GM12891 (cell line): ENCODE measurements at regions not wholly inside any gene's neighbourhood (a gene's known extent, or its start where the extent isn't known, plus 50 kb on each side); places are given as distances from the start of the nearest gene placed in this dataset.

Experiments
- POLR2A ChIP-seq: IDR thresholded peaks from 2 replicates; pipeline ENCODE4 v1.6.1; 2011; ENCODE audit warnings: low read depth, low read length, control low read depth
- POLR2AphosphoS5 ChIP-seq: IDR thresholded peaks from 2 replicates; pipeline ENCODE4 v1.6.1; 2011; ENCODE audit warnings: low read depth, low read length, control low read depth
- SPI1 ChIP-seq: IDR thresholded peaks from 2 replicates; pipeline ENCODE4 v1.6.1; 2011; ENCODE audit warnings: low read depth, low read length, control low read depth
- TAF1 ChIP-seq: IDR thresholded peaks from 2 replicates; pipeline ENCODE4 v1.6.1; 2011; ENCODE audit warnings: low read depth, low read length, control low read depth

GRCh38 chr16:51538707-51539498 lies 387.8 kb upstream of the SALL1 start:
- TF ChIP-seq POLR2AphosphoS5: no peak
- TF ChIP-seq SPI1: no peak
- TF ChIP-seq POLR2A: no peak
- no peak for TF ChIP-seq TAF1
